ENCODE measurements at regions not wholly inside any gene's neighbourhood (a gene's known extent, or its start where the extent isn't known, plus 50 kb on each side); places are given as distances from the start of the nearest gene placed in this dataset.

GRCh38 chr10:78523453-78523852 is 489.8 kb downstream of the RPS24 start:
- TF ChIP-seq EZH2 (IDR thresholded peaks at IDR 0.05; ENCODE audit: borderline replicate concordance, low read depth, low read length, poor library complexity, severe bottlenecking) (no peak), CTCF (conservative IDR thresholded peaks at IDR 0.05; ENCODE audit: low read depth, low read length) (no peak)
